Fibroblast of gingiva (primary cell): ENCODE measurements at regions not wholly inside any gene's neighbourhood (a gene's known extent, or its start where the extent isn't known, plus 50 kb on each side); places are given as distances from the start of the nearest gene placed in this dataset.
A peak's percentile ranks its signal among the peaks of the same experiment; 100 is the strongest.

Experiments used
- DNase-seq: peaks from one replicate; pipeline ENCODE4 v3.0.0-alpha.2; 2011; ENCODE audit warnings: low read depth

- DNase-seq = no peak
Measured at GRCh38 chr1:57866998-57867397, 443.1 kb upstream of the DAB1 start.

- no peak for DNase-seq
Measured at GRCh38 chr1:57860931-57861565, 437.2 kb upstream of the DAB1 start.

GRCh38 chr1:57860325-57860724 is 436.5 kb upstream of the DAB1 start:
- DNase-seq = no peak

- DNase-seq = no peak
Measured at GRCh38 chr1:57858740-57859139, 434.9 kb upstream of the DAB1 start.

GRCh38 chr1:57857809-57858208 is 433.9 kb upstream of the DAB1 start:
- no peak for DNase-seq

GRCh38 chr1:57854436-57854835 is 430.6 kb upstream of the DAB1 start:
- DNase-seq = no peak

GRCh38 chr1:57850176-57850940 is 426.5 kb upstream of the DAB1 start:
- no peak for DNase-seq

GRCh38 chr1:57848406-57848805 is 424.5 kb upstream of the DAB1 start:
- no peak for DNase-seq

GRCh38 chr1:57845041-57845440 is 421.2 kb upstream of the DAB1 start:
- DNase-seq = no peak

- no peak for DNase-seq
Measured at GRCh38 chr1:57844382-57844980, 420.6 kb upstream of the DAB1 start.

- DNase-seq = peak; percentile 59
Measured at GRCh38 chr1:57843760-57844159, 419.9 kb upstream of the DAB1 start.

GRCh38 chr1:57839526-57839925 is 415.7 kb upstream of the DAB1 start:
- no peak for DNase-seq

- peak; percentile 66 for DNase-seq
Measured at GRCh38 chr1:57839067-57839466, 415.2 kb upstream of the DAB1 start.

GRCh38 chr1:57835620-57836019 is 411.8 kb upstream of the DAB1 start:
- no peak for DNase-seq

- no peak for DNase-seq
Measured at GRCh38 chr1:57833296-57833695, 409.4 kb upstream of the DAB1 start.

- no peak for DNase-seq
Measured at GRCh38 chr1:57832612-57833011, 408.8 kb upstream of the DAB1 start.

- DNase-seq = peak; percentile 12
Measured at GRCh38 chr1:57831624-57832023, 407.8 kb upstream of the DAB1 start.

- DNase-seq = no peak
Measured at GRCh38 chr1:57826535-57826934, 402.7 kb upstream of the DAB1 start.

GRCh38 chr1:57824535-57824934 is 400.7 kb upstream of the DAB1 start:
- DNase-seq = peak; percentile 17

- DNase-seq = no peak
Measured at GRCh38 chr1:57820356-57821095, 396.7 kb upstream of the DAB1 start.

GRCh38 chr1:57819893-57820292 is 396.0 kb upstream of the DAB1 start:
- DNase-seq = no peak

- DNase-seq = no peak
Measured at GRCh38 chr1:57803586-57803985, 379.7 kb upstream of the DAB1 start.

- no peak for DNase-seq
Measured at GRCh38 chr1:57800376-57800775, 376.5 kb upstream of the DAB1 start.
